ENCODE measurements at regions not wholly inside any gene's neighbourhood (a gene's known extent, or its start where the extent isn't known, plus 50 kb on each side); places are given as distances from the start of the nearest gene placed in this dataset.

- Mint-ChIP-seq H3K27me3 (ENCODE audit: low read depth, unreplicated experiment) (no peaks in the 10 kb centered on the region), H3K4me3 (ENCODE audit: unreplicated experiment) (no peak overlapping the region), H3K9me3 (ENCODE audit: unreplicated experiment) (peaks cover 6% of the 10 kb centered on the region), H3K27ac (ENCODE audit: unreplicated experiment) (no peak overlapping the region), H3K36me3 (ENCODE audit: low read depth, unreplicated experiment) (no peaks in the 10 kb centered on the region), H3K4me1 (ENCODE audit: low read depth, unreplicated experiment) (no peaks in the 10 kb centered on the region)
- H3K27ac ChIP-seq (ENCODE audit: low read depth, low read length): no peak overlapping the region
- H3K9me3 ChIP-seq (ENCODE audit: insufficient read depth, low read depth, low read length): peaks cover 9% of the 10 kb centered on the region
- no peaks in the 10 kb centered on the region for H4K20me1 ChIP-seq (ENCODE audit: insufficient read depth, low read length)
- H2AFZ ChIP-seq (ENCODE audit: low read depth, low read length): no peak overlapping the region
- TF ChIP-seq, protein P1, sequence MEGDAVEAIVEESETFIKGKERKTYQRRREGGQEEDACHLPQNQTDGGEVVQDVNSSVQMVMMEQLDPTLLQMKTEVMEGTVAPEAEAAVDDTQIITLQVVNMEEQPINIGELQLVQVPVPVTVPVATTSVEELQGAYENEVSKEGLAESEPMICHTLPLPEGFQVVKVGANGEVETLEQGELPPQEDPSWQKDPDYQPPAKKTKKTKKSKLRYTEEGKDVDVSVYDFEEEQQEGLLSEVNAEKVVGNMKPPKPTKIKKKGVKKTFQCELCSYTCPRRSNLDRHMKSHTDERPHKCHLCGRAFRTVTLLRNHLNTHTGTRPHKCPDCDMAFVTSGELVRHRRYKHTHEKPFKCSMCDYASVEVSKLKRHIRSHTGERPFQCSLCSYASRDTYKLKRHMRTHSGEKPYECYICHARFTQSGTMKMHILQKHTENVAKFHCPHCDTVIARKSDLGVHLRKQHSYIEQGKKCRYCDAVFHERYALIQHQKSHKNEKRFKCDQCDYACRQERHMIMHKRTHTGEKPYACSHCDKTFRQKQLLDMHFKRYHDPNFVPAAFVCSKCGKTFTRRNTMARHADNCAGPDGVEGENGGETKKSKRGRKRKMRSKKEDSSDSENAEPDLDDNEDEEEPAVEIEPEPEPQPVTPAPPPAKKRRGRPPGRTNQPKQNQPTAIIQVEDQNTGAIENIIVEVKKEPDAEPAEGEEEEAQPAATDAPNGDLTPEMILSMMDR (IDR thresholded peaks at IDR 0.05; ENCODE audit: insufficient read depth, low read depth, low read length): no peak
- no peak for TF ChIP-seq EZH2 (IDR thresholded peaks at IDR 0.05; ENCODE audit: insufficient read depth, low read length)
- no peak overlapping the region for H3K9ac ChIP-seq (ENCODE audit: low read length)
- no peaks in the 10 kb centered on the region for H3K27me3 ChIP-seq (ENCODE audit: insufficient read depth, low read length)
- DNase-seq (ENCODE audit: low read depth) (no peak), FAIRE-seq (no peak)
- no peaks in the 10 kb centered on the region for H3K79me2 ChIP-seq (ENCODE audit: insufficient read depth, low read length)
- H3K36me3 ChIP-seq (ENCODE audit: insufficient read depth, low read length): no peaks in the 10 kb centered on the region
- no peaks in the 10 kb centered on the region for H3K4me1 ChIP-seq (ENCODE audit: insufficient read depth, low read length)
- no peak overlapping the region for H3K4me3 ChIP-seq (ENCODE audit: insufficient read depth, low read depth, low read length)
- no peak overlapping the region for H3K4me2 ChIP-seq (ENCODE audit: low read length)
Observed at GRCh38 chrX:790041-790506, 159.5 kb downstream of the SHOX start.

DNA sequence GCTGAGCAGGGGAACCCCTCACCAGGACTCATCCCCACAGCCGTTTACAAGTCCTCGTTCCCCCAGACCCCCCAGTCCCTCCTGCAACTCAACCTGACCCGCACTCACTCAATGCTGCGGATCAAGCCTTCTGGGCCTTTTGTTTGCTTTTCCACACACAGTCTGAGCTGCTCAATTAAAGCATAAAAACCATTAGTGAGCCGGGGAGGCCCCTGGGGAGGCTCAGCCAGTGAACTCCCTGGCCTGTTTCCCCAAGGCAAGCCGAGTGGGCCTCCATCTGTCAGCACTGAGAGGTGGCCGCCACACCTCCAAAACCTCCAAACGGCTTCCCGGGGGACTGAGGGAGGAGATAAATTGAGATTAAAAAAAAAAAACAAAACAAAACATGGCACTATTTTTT lies 158.5 kb downstream of the SHOX start:
- no peak overlapping the region for H3K27ac ChIP-seq (ENCODE audit: low read depth, low read length)
- no peak for FAIRE-seq
- no peaks in the 10 kb centered on the region for H3K4me1 ChIP-seq (ENCODE audit: insufficient read depth, low read length)

DNA sequence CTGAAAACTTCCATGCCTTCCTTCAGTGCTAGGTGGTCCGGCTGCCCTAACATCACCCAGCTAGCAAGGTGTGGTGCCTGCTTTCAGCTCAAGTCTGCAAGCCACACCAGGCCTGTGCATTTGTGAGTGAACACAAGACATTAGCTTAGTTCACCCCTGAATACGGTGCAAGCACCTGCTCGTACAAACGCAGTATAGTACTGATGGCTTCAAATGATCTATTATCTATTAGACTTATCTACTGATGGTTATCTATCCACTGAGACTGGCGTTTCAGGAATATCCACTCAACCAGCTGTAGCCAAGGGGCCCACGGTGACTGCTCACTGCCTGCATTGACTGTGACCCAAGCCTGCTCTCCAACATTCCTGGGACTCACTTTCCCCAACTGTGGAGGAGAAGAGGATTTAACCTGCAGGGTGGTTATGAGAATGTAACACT lies 155.9 kb downstream of the SHOX start:
- H3K4me1 Mint-ChIP-seq (ENCODE audit: low read depth, unreplicated experiment): no peaks in the 10 kb centered on the region
- H3K27ac Mint-ChIP-seq (ENCODE audit: unreplicated experiment): no peak overlapping the region
- no peak overlapping the region for H3K27ac ChIP-seq (ENCODE audit: low read depth, low read length)
- H3K4me2 ChIP-seq (ENCODE audit: low read length): no peak overlapping the region
- H4K20me1 ChIP-seq (ENCODE audit: insufficient read depth, low read length): no peaks in the 10 kb centered on the region
- no peak overlapping the region for H3K4me3 ChIP-seq (ENCODE audit: insufficient read depth, low read depth, low read length)
- peaks cover 8% of the 10 kb centered on the region for H3K9me3 Mint-ChIP-seq (ENCODE audit: unreplicated experiment)
- H3K36me3 Mint-ChIP-seq (ENCODE audit: low read depth, unreplicated experiment): no peaks in the 10 kb centered on the region
- TF ChIP-seq EZH2 (IDR thresholded peaks at IDR 0.05; ENCODE audit: insufficient read depth, low read length): no peak
- TF ChIP-seq, protein P1 (IDR thresholded peaks at IDR 0.05; ENCODE audit: insufficient read depth, low read depth, low read length): no peak
- DNase-seq (ENCODE audit: low read depth): no peak
- no peak overlapping the region for H2AFZ ChIP-seq (ENCODE audit: low read depth, low read length)
- no peaks in the 10 kb centered on the region for H3K79me2 ChIP-seq (ENCODE audit: insufficient read depth, low read length)
- peaks cover 4% of the 10 kb centered on the region for H3K9me3 ChIP-seq (ENCODE audit: insufficient read depth, low read depth, low read length)
- H3K4me1 ChIP-seq (ENCODE audit: insufficient read depth, low read length): no peaks in the 10 kb centered on the region
- no peak overlapping the region for H3K4me3 Mint-ChIP-seq (ENCODE audit: unreplicated experiment)
- H3K27me3 Mint-ChIP-seq (ENCODE audit: low read depth, unreplicated experiment): no peaks in the 10 kb centered on the region
- H3K9ac ChIP-seq (ENCODE audit: low read length): no peak overlapping the region
- no peaks in the 10 kb centered on the region for H3K36me3 ChIP-seq (ENCODE audit: insufficient read depth, low read length)
- no peaks in the 10 kb centered on the region for H3K27me3 ChIP-seq (ENCODE audit: insufficient read depth, low read length)
- no peak for FAIRE-seq

More for the DNA sequence above, 158.5 kb downstream of the SHOX start:
- H3K27me3 ChIP-seq (ENCODE audit: insufficient read depth, low read length): no peaks in the 10 kb centered on the region
- no peak overlapping the region for H3K4me2 ChIP-seq (ENCODE audit: low read length)
- peaks cover 9% of the 10 kb centered on the region for H3K9me3 Mint-ChIP-seq (ENCODE audit: unreplicated experiment)
- no peaks in the 10 kb centered on the region for H4K20me1 ChIP-seq (ENCODE audit: insufficient read depth, low read length)
- no peak for DNase-seq (ENCODE audit: low read depth)
- H3K9ac ChIP-seq (ENCODE audit: low read length): no peak overlapping the region
- H3K4me3 ChIP-seq (ENCODE audit: insufficient read depth, low read depth, low read length): no peak overlapping the region
- H2AFZ ChIP-seq (ENCODE audit: low read depth, low read length): no peak overlapping the region
- H3K27me3 Mint-ChIP-seq (ENCODE audit: low read depth, unreplicated experiment): no peaks in the 10 kb centered on the region
- H3K4me1 Mint-ChIP-seq (ENCODE audit: low read depth, unreplicated experiment): no peaks in the 10 kb centered on the region
- H3K36me3 Mint-ChIP-seq (ENCODE audit: low read depth, unreplicated experiment): no peaks in the 10 kb centered on the region
- H3K79me2 ChIP-seq (ENCODE audit: insufficient read depth, low read length): no peaks in the 10 kb centered on the region
- H3K27ac Mint-ChIP-seq (ENCODE audit: unreplicated experiment): no peak overlapping the region
- H3K4me3 Mint-ChIP-seq (ENCODE audit: unreplicated experiment): no peak overlapping the region
- no peaks in the 10 kb centered on the region for H3K36me3 ChIP-seq (ENCODE audit: insufficient read depth, low read length)
- H3K9me3 ChIP-seq (ENCODE audit: insufficient read depth, low read depth, low read length): peaks cover 9% of the 10 kb centered on the region
- no peak for TF ChIP-seq EZH2 (IDR thresholded peaks at IDR 0.05; ENCODE audit: insufficient read depth, low read length)
- TF ChIP-seq, protein P1 (IDR thresholded peaks at IDR 0.05; ENCODE audit: insufficient read depth, low read depth, low read length): no peak
